GM12878 (cell line): ENCODE measurements at regions not wholly inside any gene's neighbourhood (a gene's known extent, or its start where the extent isn't known, plus 50 kb on each side); places are given as distances from the start of the nearest gene placed in this dataset.

Source experiments
- CTCF ChIP-seq, 3 experiments: IDR thresholded peaks in 2 of 3; conservative IDR thresholded peaks in 1 of 3; 2 replicates each; pipeline ENCODE4 v1.5.1; 2011; ENCODE audit warnings: low read depth in 3 of 3, low read length in 3 of 3, mild to moderate bottlenecking in 3 of 3, control low read depth in 2 of 3, moderate library complexity in 2 of 3, inconsistent platforms in 1 of 3, mixed read lengths in 1 of 3; ENCODE audit not compliant: control insufficient read depth in 2 of 3, insufficient read depth in 1 of 3; ENCODE audit errors: extremely low read depth in 1 of 3
- HDAC6 ChIP-seq: fragments of 200-600 bp; sonication (generic); IDR thresholded peaks from one replicate; pipeline ENCODE4 v1.8.0; 2017; ENCODE audit warnings: antibody characterized with exemption; ENCODE audit not compliant: unreplicated experiment
- REST ChIP-seq: IDR thresholded peaks from 2 replicates; pipeline ENCODE4 v1.6.1; 2012; ENCODE audit warnings: mild to moderate bottlenecking, low read depth, low read length
- TBL1XR1 ChIP-seq: IDR thresholded peaks from 2 replicates; pipeline ENCODE4 v1.6.1; 2012; ENCODE audit warnings: low read depth, low read length, improper control_type of control experiment
- TCF12 ChIP-seq: IDR thresholded peaks from 2 replicates; pipeline ENCODE4 v1.6.1; 2011; ENCODE audit warnings: low read depth, mild to moderate bottlenecking, low read length

- TF ChIP-seq CTCF (IDR thresholded peaks at IDR 0.05 in 2 of 3, conservative IDR thresholded peaks at IDR 0.05 in 1 of 3; ENCODE audit: control insufficient read depth in 2 of 3, extremely low read depth in 1 of 3, insufficient read depth in 1 of 3, low read depth in 3 of 3, low read length in 3 of 3), result no peak
- TF ChIP-seq REST, result no peak
- TF ChIP-seq TCF12, result no peak
- TF ChIP-seq TBL1XR1, result no peak
- TF ChIP-seq HDAC6, result no peak
Observed at GRCh38 chr14:100403802-100404365, 80.7 kb downstream of the SLC25A47 start.
